ENCODE measurements at regions not wholly inside any gene's neighbourhood (a gene's known extent, or its start where the extent isn't known, plus 50 kb on each side); places are given as distances from the start of the nearest gene placed in this dataset.

DNA sequence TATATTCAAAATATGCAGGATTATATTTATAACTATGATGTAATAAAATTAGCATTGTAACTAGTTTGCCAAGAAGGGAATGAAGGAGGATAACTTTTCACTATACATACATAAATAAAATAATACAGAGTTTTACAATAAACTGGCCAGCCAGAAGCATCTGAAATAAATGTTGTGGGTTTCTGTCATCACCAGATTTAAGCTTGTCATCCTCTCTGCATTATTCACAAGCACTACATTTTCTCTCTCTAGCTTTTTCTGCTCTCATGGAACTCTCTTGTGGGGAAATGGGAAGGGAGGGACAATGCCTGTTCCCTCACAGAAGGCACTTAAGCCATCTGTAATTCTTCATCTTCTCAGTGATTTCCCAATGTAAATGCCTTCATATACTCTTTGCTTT lies 626.8 kb downstream of the SEMA5A start (continued):
- TF ChIP-seq TSHZ2 (CRISPR knock-in tag; IDR thresholded peaks at IDR 0.05), result no peak
- no peak for TF ChIP-seq CSDC2 (CRISPR knock-in tag; IDR thresholded peaks at IDR 0.05)
- no peak for TF ChIP-seq ZFP3 (CRISPR knock-in tag; IDR thresholded peaks at IDR 0.05)
- no peak for TF ChIP-seq ESRRG (CRISPR knock-in tag; IDR thresholded peaks at IDR 0.05)

DNA sequence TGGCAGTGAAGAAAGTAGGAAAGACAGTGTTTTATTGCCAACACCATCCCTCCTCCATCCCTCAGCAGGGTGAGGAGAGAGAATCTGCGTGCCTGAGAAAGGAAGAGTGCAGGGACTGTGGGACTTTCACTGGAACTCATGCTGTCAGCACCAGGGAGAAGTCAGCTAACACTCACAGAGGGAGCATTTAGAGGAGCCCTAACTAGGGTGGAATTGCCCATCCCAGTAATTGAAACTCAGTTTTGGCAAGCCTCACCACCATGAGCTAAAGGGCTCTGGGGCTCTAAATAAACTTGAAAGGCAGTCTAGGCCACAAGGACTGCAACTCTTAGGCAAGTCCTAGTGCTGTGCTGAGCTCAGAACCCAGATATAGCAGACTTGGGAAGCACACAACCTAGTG lies 622.3 kb downstream of the SEMA5A start:
- no peak for ATAC-seq

DNA sequence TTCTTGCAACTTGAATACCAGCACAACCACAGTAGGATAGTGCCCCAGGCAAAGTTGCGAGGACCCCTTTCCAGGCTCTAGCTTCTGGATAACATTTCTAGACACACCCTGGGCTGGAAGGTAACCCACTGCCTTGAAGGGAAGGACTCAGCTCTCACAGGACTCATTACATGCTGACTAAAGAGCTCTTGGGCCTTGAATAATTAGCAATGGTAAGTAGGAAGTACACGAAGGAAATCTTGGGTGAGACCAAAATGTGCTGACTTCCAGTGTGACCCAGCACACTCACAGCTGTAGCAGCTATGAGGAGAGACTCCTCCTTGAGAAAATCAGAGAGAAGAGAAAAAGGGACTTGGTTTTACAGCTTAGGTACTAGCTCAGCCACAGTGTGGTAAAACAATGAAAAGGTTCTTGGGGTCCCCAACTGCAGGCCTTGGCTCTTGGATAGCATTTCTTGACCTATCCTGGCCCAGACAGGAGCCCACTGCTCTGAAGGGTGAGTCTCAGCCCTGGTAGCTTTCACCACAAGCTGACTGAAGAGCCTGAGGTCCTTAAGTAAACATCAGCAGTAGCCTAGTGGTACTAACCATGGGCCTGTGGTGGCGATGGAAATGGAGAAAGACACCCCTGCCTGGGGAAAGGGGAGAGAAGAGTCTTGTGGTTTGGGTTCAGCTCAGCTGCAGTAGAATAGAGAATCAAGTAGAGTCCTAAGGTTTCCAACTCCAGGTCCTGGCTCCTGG lies 621.7 kb downstream of the SEMA5A start:
- TF ChIP-seq TSHZ2 (CRISPR knock-in tag; IDR thresholded peaks at IDR 0.05) (no peak), TOX (CRISPR knock-in tag; IDR thresholded peaks at IDR 0.05; ENCODE audit: borderline replicate concordance) (no peak), BACH2 (CRISPR knock-in tag; IDR thresholded peaks at IDR 0.05; ENCODE audit: borderline replicate concordance) (no peak), ZNF70 (CRISPR knock-in tag; IDR thresholded peaks at IDR 0.05) (no peak)
- TF ChIP-seq, protein P1, sequence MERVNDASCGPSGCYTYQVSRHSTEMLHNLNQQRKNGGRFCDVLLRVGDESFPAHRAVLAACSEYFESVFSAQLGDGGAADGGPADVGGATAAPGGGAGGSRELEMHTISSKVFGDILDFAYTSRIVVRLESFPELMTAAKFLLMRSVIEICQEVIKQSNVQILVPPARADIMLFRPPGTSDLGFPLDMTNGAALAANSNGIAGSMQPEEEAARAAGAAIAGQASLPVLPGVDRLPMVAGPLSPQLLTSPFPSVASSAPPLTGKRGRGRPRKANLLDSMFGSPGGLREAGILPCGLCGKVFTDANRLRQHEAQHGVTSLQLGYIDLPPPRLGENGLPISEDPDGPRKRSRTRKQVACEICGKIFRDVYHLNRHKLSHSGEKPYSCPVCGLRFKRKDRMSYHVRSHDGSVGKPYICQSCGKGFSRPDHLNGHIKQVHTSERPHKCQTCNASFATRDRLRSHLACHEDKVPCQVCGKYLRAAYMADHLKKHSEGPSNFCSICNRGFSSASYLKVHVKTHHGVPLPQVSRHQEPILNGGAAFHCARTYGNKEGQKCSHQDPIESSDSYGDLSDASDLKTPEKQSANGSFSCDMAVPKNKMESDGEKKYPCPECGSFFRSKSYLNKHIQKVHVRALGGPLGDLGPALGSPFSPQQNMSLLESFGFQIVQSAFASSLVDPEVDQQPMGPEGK (CRISPR knock-in tag; IDR thresholded peaks at IDR 0.05; ENCODE audit: borderline replicate concordance), result no peak
- TF ChIP-seq, protein P2, sequence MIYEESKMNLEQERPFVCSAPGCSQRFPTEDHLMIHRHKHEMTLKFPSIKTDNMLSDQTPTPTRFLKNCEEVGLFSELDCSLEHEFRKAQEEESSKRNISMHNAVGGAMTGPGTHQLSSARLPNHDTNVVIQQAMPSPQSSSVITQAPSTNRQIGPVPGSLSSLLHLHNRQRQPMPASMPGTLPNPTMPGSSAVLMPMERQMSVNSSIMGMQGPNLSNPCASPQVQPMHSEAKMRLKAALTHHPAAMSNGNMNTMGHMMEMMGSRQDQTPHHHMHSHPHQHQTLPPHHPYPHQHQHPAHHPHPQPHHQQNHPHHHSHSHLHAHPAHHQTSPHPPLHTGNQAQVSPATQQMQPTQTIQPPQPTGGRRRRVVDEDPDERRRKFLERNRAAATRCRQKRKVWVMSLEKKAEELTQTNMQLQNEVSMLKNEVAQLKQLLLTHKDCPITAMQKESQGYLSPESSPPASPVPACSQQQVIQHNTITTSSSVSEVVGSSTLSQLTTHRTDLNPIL (CRISPR knock-in tag; IDR thresholded peaks at IDR 0.05; ENCODE audit: low read depth), result no peak
- ATAC-seq, result no peak

More for the DNA sequence above, 622.3 kb downstream of the SEMA5A start:
- TF ChIP-seq ISL1 (CRISPR knock-in tag; IDR thresholded peaks at IDR 0.05) (no peak), ESRRG (CRISPR knock-in tag; IDR thresholded peaks at IDR 0.05) (no peak), ZNF70 (CRISPR knock-in tag; IDR thresholded peaks at IDR 0.05) (no peak), ARNTL (CRISPR knock-in tag; IDR thresholded peaks at IDR 0.05; ENCODE audit: borderline replicate concordance, low read depth) (no peak), ZFP30 (CRISPR knock-in tag; IDR thresholded peaks at IDR 0.05) (no peak), TSHZ2 (CRISPR knock-in tag; IDR thresholded peaks at IDR 0.05) (no peak), CSDC2 (CRISPR knock-in tag; IDR thresholded peaks at IDR 0.05) (no peak), ZNF565 (CRISPR knock-in tag; conservative IDR thresholded peaks at IDR 0.05; ENCODE audit: low read depth) (no peak), SNAI2 (CRISPR knock-in tag; IDR thresholded peaks at IDR 0.05) (no peak), BACH2 (CRISPR knock-in tag; IDR thresholded peaks at IDR 0.05; ENCODE audit: borderline replicate concordance) (no peak)
- TF ChIP-seq, protein P3, sequence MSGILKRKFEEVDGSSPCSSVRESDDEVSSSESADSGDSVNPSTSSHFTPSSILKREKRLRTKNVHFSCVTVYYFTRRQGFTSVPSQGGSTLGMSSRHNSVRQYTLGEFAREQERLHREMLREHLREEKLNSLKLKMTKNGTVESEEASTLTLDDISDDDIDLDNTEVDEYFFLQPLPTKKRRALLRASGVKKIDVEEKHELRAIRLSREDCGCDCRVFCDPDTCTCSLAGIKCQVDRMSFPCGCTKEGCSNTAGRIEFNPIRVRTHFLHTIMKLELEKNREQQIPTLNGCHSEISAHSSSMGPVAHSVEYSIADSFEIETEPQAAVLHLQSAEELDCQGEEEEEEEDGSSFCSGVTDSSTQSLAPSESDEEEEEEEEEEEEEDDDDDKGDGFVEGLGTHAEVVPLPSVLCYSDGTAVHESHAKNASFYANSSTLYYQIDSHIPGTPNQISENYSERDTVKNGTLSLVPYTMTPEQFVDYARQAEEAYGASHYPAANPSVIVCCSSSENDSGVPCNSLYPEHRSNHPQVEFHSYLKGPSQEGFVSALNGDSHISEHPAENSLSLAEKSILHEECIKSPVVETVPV (CRISPR knock-in tag; IDR thresholded peaks at IDR 0.05), result no peak
- TF ChIP-seq, protein P1 (CRISPR knock-in tag; IDR thresholded peaks at IDR 0.05; ENCODE audit: borderline replicate concordance), result no peak

Measured in SK-N-SH treated with all-trans-retinoic acid at 6 μM for 48 hours (cell line).